ENCODE measurements at regions not wholly inside any gene's neighbourhood (a gene's known extent, or its start where the extent isn't known, plus 50 kb on each side); places are given as distances from the start of the nearest gene placed in this dataset.

DNA sequence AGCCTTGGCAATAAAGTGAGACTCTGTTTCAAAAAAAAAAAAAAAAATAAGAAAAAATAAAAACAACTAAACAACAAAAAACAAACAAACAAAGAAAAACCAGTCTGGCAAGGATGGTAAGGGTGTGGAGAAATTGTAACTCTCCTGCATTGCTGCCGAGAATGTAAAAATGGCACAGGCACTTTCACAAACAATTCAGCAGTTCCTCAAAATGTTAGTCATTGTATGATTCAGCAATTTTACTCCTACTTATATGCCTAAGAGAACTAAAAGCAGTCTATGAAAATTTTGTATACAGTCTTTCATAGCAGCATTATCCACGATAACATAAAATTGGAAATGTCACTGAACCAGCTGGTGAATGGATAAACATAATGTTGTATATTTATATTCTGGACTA, 280.4 kb downstream of the CDH9 start:
- TF ChIP-seq, protein P1, sequence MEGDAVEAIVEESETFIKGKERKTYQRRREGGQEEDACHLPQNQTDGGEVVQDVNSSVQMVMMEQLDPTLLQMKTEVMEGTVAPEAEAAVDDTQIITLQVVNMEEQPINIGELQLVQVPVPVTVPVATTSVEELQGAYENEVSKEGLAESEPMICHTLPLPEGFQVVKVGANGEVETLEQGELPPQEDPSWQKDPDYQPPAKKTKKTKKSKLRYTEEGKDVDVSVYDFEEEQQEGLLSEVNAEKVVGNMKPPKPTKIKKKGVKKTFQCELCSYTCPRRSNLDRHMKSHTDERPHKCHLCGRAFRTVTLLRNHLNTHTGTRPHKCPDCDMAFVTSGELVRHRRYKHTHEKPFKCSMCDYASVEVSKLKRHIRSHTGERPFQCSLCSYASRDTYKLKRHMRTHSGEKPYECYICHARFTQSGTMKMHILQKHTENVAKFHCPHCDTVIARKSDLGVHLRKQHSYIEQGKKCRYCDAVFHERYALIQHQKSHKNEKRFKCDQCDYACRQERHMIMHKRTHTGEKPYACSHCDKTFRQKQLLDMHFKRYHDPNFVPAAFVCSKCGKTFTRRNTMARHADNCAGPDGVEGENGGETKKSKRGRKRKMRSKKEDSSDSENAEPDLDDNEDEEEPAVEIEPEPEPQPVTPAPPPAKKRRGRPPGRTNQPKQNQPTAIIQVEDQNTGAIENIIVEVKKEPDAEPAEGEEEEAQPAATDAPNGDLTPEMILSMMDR (IDR thresholded peaks at IDR 0.05 in 8 of 11, conservative IDR thresholded peaks at IDR 0.05 in 3 of 11), result no peak
- TF ChIP-seq POLR2A (IDR thresholded peaks at IDR 0.05), result no peak

Data from spleen (tissue), 7 donors.